AG09319 (cell line): ENCODE measurements at regions not wholly inside any gene's neighbourhood (a gene's known extent, or its start where the extent isn't known, plus 50 kb on each side); places are given as distances from the start of the nearest gene placed in this dataset.
A peak's percentile ranks its signal among the peaks of the same experiment; 100 is the strongest.

Source experiments
- DNase-seq: peaks from one replicate; pipeline ENCODE4 v3.0.0-alpha.2; 2010; ENCODE audit warnings: low read depth; ENCODE audit errors: extremely low read depth
- TF ChIP-seq, protein P1 (sequence below): IDR thresholded peaks from 2 replicates; pipeline ENCODE4 v1.5.1; 2011; ENCODE audit warnings: low read depth, mild to moderate bottlenecking, inconsistent platforms, low read length, moderate library complexity

DNA sequence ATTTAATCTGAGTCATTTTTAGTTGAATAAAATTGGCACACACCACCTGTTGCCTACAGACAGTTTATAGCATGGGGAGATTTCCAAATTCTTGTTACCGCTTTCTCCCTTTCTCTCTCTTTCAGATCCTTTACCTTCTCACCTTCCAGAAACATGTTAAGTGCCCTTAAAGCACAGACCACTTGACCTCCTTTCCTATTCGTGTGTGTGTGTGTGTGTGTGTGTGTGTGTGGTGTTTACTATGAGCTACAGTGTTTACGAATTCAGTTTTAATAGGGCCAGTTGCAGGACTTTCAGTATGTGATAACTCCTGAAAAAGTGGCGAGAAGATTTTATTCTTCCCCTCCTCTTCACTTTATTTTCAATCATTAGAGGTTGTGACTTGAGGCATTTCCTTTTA lies 258.1 kb downstream of the BMP2 start:
- no peak for DNase-seq
- TF ChIP-seq, protein P1, sequence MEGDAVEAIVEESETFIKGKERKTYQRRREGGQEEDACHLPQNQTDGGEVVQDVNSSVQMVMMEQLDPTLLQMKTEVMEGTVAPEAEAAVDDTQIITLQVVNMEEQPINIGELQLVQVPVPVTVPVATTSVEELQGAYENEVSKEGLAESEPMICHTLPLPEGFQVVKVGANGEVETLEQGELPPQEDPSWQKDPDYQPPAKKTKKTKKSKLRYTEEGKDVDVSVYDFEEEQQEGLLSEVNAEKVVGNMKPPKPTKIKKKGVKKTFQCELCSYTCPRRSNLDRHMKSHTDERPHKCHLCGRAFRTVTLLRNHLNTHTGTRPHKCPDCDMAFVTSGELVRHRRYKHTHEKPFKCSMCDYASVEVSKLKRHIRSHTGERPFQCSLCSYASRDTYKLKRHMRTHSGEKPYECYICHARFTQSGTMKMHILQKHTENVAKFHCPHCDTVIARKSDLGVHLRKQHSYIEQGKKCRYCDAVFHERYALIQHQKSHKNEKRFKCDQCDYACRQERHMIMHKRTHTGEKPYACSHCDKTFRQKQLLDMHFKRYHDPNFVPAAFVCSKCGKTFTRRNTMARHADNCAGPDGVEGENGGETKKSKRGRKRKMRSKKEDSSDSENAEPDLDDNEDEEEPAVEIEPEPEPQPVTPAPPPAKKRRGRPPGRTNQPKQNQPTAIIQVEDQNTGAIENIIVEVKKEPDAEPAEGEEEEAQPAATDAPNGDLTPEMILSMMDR, result no peak

DNA sequence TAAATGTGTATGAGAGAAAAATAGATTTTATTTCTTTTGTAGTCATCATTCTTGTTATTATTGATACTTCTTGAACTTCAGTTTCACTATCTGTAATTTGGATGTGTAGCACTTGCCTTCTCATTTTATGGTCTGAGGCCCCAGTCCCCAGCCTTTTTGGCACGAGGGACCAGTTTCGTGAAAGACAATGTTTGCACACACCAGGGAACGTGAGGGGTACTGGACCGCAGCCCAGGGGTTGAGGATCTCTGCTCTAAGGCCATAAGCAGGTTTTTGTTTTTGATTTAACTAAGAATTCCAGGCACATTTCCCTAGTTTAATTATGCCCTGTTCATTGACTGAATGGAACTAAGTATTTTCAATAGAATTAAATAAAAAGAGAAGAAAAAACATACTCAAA lies 261.5 kb downstream of the BMP2 start:
- DNase-seq, result no peak
- TF ChIP-seq, protein P1, result no peak

DNA sequence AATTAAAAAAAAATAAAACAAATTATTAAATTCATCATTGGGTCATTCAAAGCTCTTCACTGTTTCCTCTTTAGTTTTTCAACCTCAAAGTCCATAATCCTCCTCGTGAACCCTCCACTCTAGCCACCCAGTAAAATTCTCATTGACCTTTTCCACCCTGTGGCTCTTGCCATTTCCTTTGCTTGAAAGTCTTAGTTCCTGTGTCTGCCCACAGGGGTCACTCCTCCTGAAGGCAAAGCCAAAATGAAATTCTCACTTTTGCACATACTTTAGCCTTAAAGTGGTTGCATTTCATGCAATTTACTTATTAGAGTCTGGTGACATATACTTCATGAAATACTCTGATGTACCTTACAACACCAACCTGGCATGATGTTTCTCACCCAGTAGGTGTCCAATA lies 263.7 kb downstream of the BMP2 start:
- no peak for DNase-seq

DNA sequence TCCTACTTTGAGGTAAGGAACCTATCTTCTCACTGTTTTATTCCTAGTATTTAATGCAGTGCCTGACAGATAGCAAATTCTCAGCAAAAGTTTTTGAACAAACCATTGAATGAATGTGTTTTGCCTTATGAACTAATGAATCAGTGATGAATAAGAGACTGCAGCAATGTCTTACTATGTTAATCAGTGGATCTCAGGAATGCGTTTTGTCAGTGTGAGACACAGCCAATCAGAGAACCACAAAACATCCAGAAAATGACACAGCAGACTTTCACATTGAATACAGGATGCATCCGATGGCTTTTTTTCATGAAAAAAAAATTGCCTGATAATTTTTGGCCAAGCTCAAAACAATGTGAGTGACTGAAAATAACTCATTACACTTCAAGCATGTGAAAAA lies 270.5 kb downstream of the BMP2 start:
- TF ChIP-seq, protein P1, result no peak
- no peak for DNase-seq

More for the DNA sequence above, 263.7 kb downstream of the BMP2 start:
- TF ChIP-seq, protein P1, result peak; percentile 27

DNA sequence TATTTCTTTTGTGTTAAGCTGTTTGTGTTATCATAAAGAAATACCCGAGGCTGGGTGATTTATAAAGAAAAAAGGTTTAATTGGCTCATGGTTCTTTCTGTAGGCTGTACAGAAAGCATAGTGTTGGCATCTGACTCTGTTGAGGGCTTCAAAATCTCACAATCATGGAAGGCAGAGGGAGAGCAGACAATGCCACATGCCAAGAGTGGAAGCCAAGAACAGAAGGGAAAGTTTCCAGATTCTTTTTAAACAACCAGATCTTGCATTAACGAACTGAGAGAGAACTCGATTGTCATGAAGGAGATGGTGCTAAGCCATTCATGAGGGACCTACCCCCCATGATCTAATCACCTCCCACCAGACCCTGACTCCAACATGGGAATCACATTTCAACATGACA lies 290.1 kb downstream of the BMP2 start:
- no peak for DNase-seq
- TF ChIP-seq, protein P1, result no peak

DNA sequence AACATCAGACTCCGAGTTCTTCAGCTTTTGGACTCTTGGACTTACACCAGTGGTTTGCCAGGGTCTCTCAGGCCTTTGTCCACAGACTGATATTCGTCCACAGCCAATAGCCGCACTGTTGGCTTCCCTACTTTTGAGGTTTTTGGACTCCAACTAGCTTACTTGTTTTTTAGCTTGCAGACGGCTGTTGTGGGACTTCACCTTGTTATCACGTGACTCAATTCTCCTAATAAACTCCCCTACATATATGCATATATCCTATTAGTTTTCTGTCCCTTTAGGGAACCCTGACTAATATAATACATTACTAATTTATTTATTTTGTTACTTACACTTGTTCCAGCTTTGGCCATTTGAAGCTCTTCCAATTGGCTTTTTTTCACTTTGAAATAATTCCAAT lies 311.3 kb downstream of the BMP2 start:
- no peak for DNase-seq
- TF ChIP-seq, protein P1, result no peak

DNA sequence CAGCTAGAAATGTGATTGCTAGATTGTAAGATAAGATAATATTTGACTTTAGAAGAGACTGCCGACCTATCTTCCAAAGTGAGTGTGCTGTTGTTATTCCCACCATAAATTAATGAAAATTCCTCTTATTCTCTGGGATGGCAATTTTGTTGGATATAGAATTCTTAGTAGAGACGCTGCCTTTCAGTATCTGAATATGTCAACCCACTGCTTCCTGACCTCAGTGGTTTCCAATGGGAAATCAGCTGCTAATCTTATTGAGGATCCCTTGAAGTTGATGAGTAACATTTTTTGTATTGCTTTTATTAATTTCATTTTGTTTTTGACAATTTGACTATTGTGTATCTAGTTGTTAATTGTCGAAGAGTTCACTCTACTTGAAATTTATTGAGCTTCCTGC lies 313.0 kb downstream of the BMP2 start:
- TF ChIP-seq, protein P1, result no peak
- no peak for DNase-seq

DNA sequence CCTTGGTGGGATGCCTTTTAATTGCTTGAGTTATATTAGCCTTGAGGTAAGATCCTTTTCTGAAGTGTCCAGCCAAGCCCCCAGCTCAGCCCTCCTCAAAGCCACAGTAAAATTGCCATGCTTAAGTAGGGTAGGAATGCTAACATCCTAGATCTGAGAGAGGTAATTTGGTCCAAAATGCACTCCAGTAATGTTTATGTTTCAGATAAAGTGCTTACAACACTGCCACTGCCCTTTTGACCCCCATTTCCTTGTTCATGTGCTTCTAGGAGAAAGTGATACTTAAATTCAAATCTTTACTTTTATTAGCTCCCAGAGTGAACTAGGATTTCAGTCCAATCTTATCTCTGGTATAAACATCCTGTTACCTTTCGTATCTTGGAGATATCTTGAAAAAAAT lies 318.0 kb downstream of the BMP2 start:
- TF ChIP-seq, protein P1, result no peak
- no peak for DNase-seq
